ENCODE measurements at regions not wholly inside any gene's neighbourhood (a gene's known extent, or its start where the extent isn't known, plus 50 kb on each side); places are given as distances from the start of the nearest gene placed in this dataset.
"Not testable (repeated sequence)": the region's sequence is repeated elsewhere in the genome, so short reads cannot be mapped to it uniquely, and the experiment has no call there.

DNA sequence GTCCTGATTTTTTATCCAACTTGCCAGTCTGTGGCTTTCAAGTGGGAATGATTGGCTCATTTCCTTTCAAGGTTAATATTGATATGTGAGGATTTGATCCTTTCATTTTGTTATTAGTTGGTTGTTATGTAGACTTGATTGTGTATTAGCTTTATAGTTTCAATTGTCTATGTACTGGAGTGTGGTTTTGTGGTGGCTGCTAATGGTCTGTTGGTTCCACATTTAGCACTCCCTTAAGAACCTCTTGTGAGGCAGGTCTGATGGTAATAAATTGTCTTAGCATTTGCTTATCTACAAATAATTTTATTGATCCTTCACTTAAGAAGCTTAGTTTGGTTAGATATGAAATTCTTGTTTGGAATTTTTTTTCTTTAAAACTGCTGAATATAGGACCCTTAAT lies 190.6 kb downstream of the CPXCR1 start:
- Histone ChIP-seq H3K4me3 (ENCODE audit: low read length in 3 of 3) (no peak overlapping the region), H3K9ac (ENCODE audit: low read length in 3 of 3) (no peak overlapping the region), H3K27ac (ENCODE audit: low read depth in 2 of 2, low read length in 2 of 2) (no peak overlapping the region), H3K4me1 (ENCODE audit: control insufficient read depth in 2 of 3, insufficient read depth in 2 of 3, low read depth in 1 of 3, low read length in 3 of 3) (no peaks in the 10 kb centered on the region), H3K27me3 (ENCODE audit: control insufficient read depth, insufficient read depth, low read length) (no peaks in the 10 kb centered on the region), H3K36me3 (ENCODE audit: control insufficient read depth in 2 of 3, insufficient read depth in 3 of 3, low read length in 3 of 3) (no peaks in the 10 kb centered on the region), H3K9me3 (ENCODE audit: control insufficient read depth in 2 of 3, insufficient read depth in 1 of 3, low read length in 3 of 3) (no peaks in the 10 kb centered on the region)
- no peak for DNase-seq
- TF ChIP-seq, protein P1, sequence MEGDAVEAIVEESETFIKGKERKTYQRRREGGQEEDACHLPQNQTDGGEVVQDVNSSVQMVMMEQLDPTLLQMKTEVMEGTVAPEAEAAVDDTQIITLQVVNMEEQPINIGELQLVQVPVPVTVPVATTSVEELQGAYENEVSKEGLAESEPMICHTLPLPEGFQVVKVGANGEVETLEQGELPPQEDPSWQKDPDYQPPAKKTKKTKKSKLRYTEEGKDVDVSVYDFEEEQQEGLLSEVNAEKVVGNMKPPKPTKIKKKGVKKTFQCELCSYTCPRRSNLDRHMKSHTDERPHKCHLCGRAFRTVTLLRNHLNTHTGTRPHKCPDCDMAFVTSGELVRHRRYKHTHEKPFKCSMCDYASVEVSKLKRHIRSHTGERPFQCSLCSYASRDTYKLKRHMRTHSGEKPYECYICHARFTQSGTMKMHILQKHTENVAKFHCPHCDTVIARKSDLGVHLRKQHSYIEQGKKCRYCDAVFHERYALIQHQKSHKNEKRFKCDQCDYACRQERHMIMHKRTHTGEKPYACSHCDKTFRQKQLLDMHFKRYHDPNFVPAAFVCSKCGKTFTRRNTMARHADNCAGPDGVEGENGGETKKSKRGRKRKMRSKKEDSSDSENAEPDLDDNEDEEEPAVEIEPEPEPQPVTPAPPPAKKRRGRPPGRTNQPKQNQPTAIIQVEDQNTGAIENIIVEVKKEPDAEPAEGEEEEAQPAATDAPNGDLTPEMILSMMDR (IDR thresholded peaks at IDR 0.05; ENCODE audit: borderline replicate concordance, extremely low read depth, insufficient read depth), result no peak
- FAIRE-seq, result no peak
- intact Hi-C loops (cut with DNase I), result no loop called here

DNA sequence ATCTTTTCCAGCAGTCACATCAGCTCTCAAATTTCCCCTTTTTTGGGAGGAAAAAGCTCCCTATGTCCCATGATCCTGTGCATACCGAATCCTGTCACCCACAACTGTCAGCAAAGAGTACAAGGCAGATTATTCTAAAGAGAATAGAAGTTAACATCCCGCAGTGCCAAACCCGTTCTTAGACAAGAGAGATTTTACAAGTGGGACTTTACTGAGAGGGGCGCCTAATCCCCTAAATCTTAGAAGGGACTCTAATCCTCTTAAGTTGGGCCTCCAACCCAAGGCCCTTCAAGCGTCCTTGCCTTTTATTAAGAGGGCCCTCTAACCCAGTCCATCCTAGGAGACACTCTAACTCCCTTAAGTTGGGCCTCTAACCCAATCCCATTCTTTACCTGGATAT lies 193.9 kb downstream of the CPXCR1 start:
- H3K36me3 ChIP-seq (ENCODE audit: control insufficient read depth in 2 of 3, insufficient read depth in 3 of 3, low read length in 3 of 3), result no peaks in the 10 kb centered on the region
- FAIRE-seq, result no peak
- TF ChIP-seq, protein P1 (IDR thresholded peaks at IDR 0.05; ENCODE audit: borderline replicate concordance, extremely low read depth, insufficient read depth), result no peak
- DNase-seq, result no peak
- no peak overlapping the region for H3K9ac ChIP-seq (ENCODE audit: low read length in 3 of 3)
- no peaks in the 10 kb centered on the region for H3K9me3 ChIP-seq (ENCODE audit: control insufficient read depth in 2 of 3, insufficient read depth in 1 of 3, low read length in 3 of 3)
- intact Hi-C loops (cut with DNase I), result no loop called here
- no peaks in the 10 kb centered on the region for H3K27me3 ChIP-seq (ENCODE audit: control insufficient read depth, insufficient read depth, low read length)
- H3K4me3 ChIP-seq (ENCODE audit: low read length in 3 of 3), result no peak overlapping the region
- no peak overlapping the region for H3K27ac ChIP-seq (ENCODE audit: low read depth in 2 of 2, low read length in 2 of 2)
- no peaks in the 10 kb centered on the region for H3K4me1 ChIP-seq (ENCODE audit: control insufficient read depth in 2 of 3, insufficient read depth in 2 of 3, low read depth in 1 of 3, low read length in 3 of 3)

DNA sequence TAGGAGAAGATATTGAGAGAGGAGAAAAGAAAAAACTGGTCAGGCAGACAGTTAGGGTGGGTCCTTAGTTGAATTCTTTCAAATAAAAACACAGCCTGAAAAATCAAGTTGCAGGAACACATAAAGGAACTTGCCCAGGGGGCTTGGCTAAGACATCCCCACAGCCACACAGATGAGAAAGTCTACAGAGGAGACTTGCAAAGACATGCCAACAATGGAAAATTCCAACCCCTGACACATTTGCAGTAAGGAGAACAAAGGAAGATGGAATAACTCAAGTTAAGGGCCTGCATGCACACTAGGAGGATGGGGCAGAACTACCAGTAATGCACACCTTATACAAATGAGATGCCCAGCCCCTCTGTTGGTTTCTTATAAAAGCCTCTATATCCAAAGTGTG lies 197.6 kb downstream of the CPXCR1 start:
- H3K9me3 ChIP-seq (ENCODE audit: control insufficient read depth in 2 of 3, insufficient read depth in 1 of 3, low read length in 3 of 3), result no peaks in the 10 kb centered on the region
- H3K4me3 ChIP-seq (ENCODE audit: low read length in 3 of 3), result no peak overlapping the region
- TF ChIP-seq, protein P1 (IDR thresholded peaks at IDR 0.05; ENCODE audit: borderline replicate concordance, extremely low read depth, insufficient read depth), result no peak
- FAIRE-seq (no peak), DNase-seq (no peak)
- H3K4me1 ChIP-seq (ENCODE audit: control insufficient read depth in 2 of 3, insufficient read depth in 2 of 3, low read depth in 1 of 3, low read length in 3 of 3), result no peaks in the 10 kb centered on the region
- H3K27me3 ChIP-seq (ENCODE audit: control insufficient read depth, insufficient read depth, low read length), result no peaks in the 10 kb centered on the region
- no peak overlapping the region for H3K9ac ChIP-seq (ENCODE audit: low read length in 3 of 3)
- no peaks in the 10 kb centered on the region for H3K36me3 ChIP-seq (ENCODE audit: control insufficient read depth in 2 of 3, insufficient read depth in 3 of 3, low read length in 3 of 3)
- intact Hi-C loops (cut with DNase I), result no loop called here
- no peak overlapping the region for H3K27ac ChIP-seq (ENCODE audit: low read depth in 2 of 2, low read length in 2 of 2)

DNA sequence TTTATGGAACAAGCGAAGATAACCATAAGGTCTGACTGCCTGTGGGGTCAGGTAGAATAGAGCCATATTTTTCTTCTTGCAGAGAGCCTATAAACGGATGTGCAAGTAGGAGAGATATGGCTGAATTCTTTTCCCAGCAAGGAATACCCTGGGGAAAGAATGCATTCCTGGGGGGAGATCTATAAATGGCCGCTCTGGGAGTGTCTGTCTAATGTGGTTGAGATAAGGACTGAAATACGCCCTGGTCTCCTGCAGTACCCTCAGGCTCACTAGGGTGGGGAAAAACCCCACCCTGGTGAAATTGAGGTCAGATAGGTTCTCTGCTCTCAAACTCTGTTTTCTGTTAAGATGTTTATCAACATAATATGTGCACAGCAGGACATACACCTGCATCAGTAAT lies 209.0 kb downstream of the CPXCR1 start:
- H3K27ac ChIP-seq (ENCODE audit: low read depth in 2 of 2, low read length in 2 of 2); H3K4me1 ChIP-seq (ENCODE audit: control insufficient read depth in 2 of 3, insufficient read depth in 2 of 3, low read depth in 1 of 3, low read length in 3 of 3); H3K36me3 ChIP-seq (ENCODE audit: control insufficient read depth in 2 of 3, insufficient read depth in 3 of 3, low read length in 3 of 3); DNase-seq; H3K4me3 ChIP-seq (ENCODE audit: low read length in 3 of 3); FAIRE-seq; H3K9me3 ChIP-seq (ENCODE audit: control insufficient read depth in 2 of 3, insufficient read depth in 1 of 3, low read length in 3 of 3); intact Hi-C loops (cut with DNase I); H3K27me3 ChIP-seq (ENCODE audit: control insufficient read depth, insufficient read depth, low read length); H3K9ac ChIP-seq (ENCODE audit: low read length in 3 of 3): not testable (repeated sequence)

Data from kidney (tissue), 13 donors.